K562 (cell line): ENCODE measurements at regions not wholly inside any gene's neighbourhood (a gene's known extent, or its start where the extent isn't known, plus 50 kb on each side); places are given as distances from the start of the nearest gene placed in this dataset.

ENCODE experiments used
- ATAC-seq: fragments of 200-7000 bp; cut with Tn5 transposase; 3 replicates; pipeline ENCODE4 v1.9.1; 2020; ENCODE audit warnings: moderate library complexity
- BruUV-seq: library from RNA; stranded (reverse); fragments of 400-500 nt; replicated peaks from 2 replicates; lab custom pipeline; 2021; lab: Mats Ljungman, UMichigan
- CTCF ChIA-PET: fragments of 300-600 bp; formaldehyde crosslinking; extraction: SDS; loops from one replicate; lab custom pipeline; 2021; ENCODE audit warnings: low intra/inter-chr PET ratio; lab: Yijun Ruan, JAX
- POLR2A ChIA-PET: fragments of 300-600, 350-650 bp; sonication (Branson Sonifier 250); formaldehyde crosslinking; extraction: SDS; loops from one replicate; lab custom pipeline; 2021; ENCODE audit warnings: antibody characterized with exemption, inconsistent platforms; lab: Yijun Ruan, JAX
- DNase-seq, 4 experiments: peaks; one replicate each; pipeline versions ENCODE4 v3.0.0 to v3.0.0-alpha.2; 2011 to 2018; ENCODE audit warnings: low spot score in 3 of 4, mixed read lengths in 3 of 4; ENCODE audit errors: extremely low read depth in 1 of 4
- FAIRE-seq: peaks from 2 replicates; lab custom pipeline; 2011; peaks lifted over from hg19 to GRCh38; lab: Jason Lieb, UNC
- H2AFZ ChIP-seq: 2 replicates; pipeline ENCODE4 v1.6.0; 2011; ENCODE audit warnings: low read depth, low read length, control low read depth, inconsistent platforms
- H3K27ac ChIP-seq: fragments of 200-600 bp; 3 replicates; pipeline ENCODE4 v1.8.0; 2011; ENCODE audit warnings: low read depth, mild to moderate bottlenecking, control low read depth, inconsistent platforms, low read length, moderate library complexity, mixed read lengths; ENCODE audit errors: extremely low read depth
- H3K27me3 ChIP-seq, 2 experiments: fragments of 300-600 bp in 1 of 2; 2 replicates in 1 of 2; 3 replicates in 1 of 2; pipeline versions ENCODE4 v1.6.0 to v1.8.0; 2011; ENCODE audit warnings: inconsistent platforms in 2 of 2, low read length in 2 of 2, mild to moderate bottlenecking in 1 of 2, mixed read lengths in 1 of 2, moderate library complexity in 1 of 2; ENCODE audit not compliant: control insufficient read depth in 2 of 2, insufficient read depth in 2 of 2
- H3K36me3 ChIP-seq: fragments of 300-600 bp; 3 replicates; pipeline ENCODE4 v1.8.0; 2011; ENCODE audit warnings: mild to moderate bottlenecking, low read length, inconsistent platforms; ENCODE audit not compliant: control insufficient read depth, insufficient read depth
- H3K4me1 ChIP-seq, 2 experiments: fragments of 200-600 bp in 1 of 2; replicated peaks in 1 of 2; 2 replicates in 1 of 2; 3 replicates in 1 of 2; pipeline versions ENCODE4 v1.5.1 to v1.8.0; 2011; ENCODE audit warnings: inconsistent platforms in 2 of 2, low read length in 2 of 2, mild to moderate bottlenecking in 1 of 2, mixed read lengths in 1 of 2, moderate library complexity in 1 of 2; ENCODE audit not compliant: control insufficient read depth in 2 of 2, insufficient read depth in 2 of 2
- H3K4me2 ChIP-seq: 2 replicates; pipeline ENCODE4 v1.6.1; 2011; ENCODE audit warnings: low read length, control low read depth, inconsistent platforms, mixed read lengths; ENCODE audit not compliant: insufficient read depth
- H3K4me3 ChIP-seq: fragments of 200-600 bp; sonication (generic), shearing (Covaris generic); 2 replicates; pipeline ENCODE4 v1.5.1; 2016; ENCODE audit warnings: control low read depth, inconsistent platforms
- H3K79me2 ChIP-seq: fragments of 200-600 bp; 3 replicates; pipeline ENCODE4 v1.8.0; 2011; ENCODE audit warnings: low read length, inconsistent platforms; ENCODE audit not compliant: control insufficient read depth, insufficient read depth
- H3K9ac ChIP-seq, 2 experiments: 2 replicates each; pipeline versions ENCODE4 v1.6.0 to v1.6.1; 2011; ENCODE audit warnings: low read depth in 2 of 2, low read length in 2 of 2, control low read depth in 1 of 2, inconsistent platforms in 1 of 2, mild to moderate bottlenecking in 1 of 2, mixed read lengths in 1 of 2; ENCODE audit not compliant: insufficient read depth in 1 of 2
- H3K9me1 ChIP-seq: one replicate; pipeline ENCODE4 v1.6.0; 2011; ENCODE audit warnings: inconsistent platforms, mild to moderate bottlenecking, low read length, moderate library complexity; ENCODE audit not compliant: control insufficient read depth, insufficient read depth
- H3K9me3 ChIP-seq: replicated peaks from 2 replicates; pipeline ENCODE4 v1.5.1; 2011; ENCODE audit warnings: low read depth, low read length, inconsistent platforms; ENCODE audit not compliant: control insufficient read depth, insufficient read depth
- H4K20me1 ChIP-seq: replicated peaks from 2 replicates; pipeline ENCODE4 v1.6.1; 2011; ENCODE audit warnings: low read length, inconsistent platforms, mixed read lengths; ENCODE audit not compliant: control insufficient read depth, insufficient read depth
- CBFA2T2 ChIP-seq: fragments of 450-650 bp; conservative IDR thresholded peaks from 2 replicates; pipeline ENCODE4 v1.6.1; 2017; ENCODE audit warnings: mild to moderate bottlenecking
- CEBPB ChIP-seq: fragments of 450-650 bp; IDR thresholded peaks from 2 replicates; pipeline ENCODE4 v1.6.1; 2016; ENCODE audit warnings: missing genetic modification characterization, missing compliant biosample characterization
- CHD2 ChIP-seq: IDR thresholded peaks from 2 replicates; pipeline ENCODE4 v1.6.1; 2011; ENCODE audit warnings: low read depth, low read length
- EGR1 ChIP-seq: fragments of 450-650 bp; conservative IDR thresholded peaks from 2 replicates; pipeline ENCODE4 v1.6.1; 2017; ENCODE audit warnings: mild to moderate bottlenecking
- FOXA3 ChIP-seq, 2 experiments: fragments of 450-650 bp in 1 of 2; sonication (generic) in 1 of 2; formaldehyde crosslinking; IDR thresholded peaks in 1 of 2; conservative IDR thresholded peaks in 1 of 2; 2 replicates each; pipeline versions ENCODE4 v1.4.0 to v1.8.0; 2020 to 2022; ENCODE audit warnings: mild to moderate bottlenecking in 2 of 2, missing genetic modification reagents in 1 of 2
- FOXM1 ChIP-seq, 2 experiments: fragments of 450-650 bp in 1 of 2; sonication (generic) in 1 of 2; formaldehyde crosslinking in 1 of 2; IDR thresholded peaks; 2 replicates each; pipeline versions ENCODE4 v1.6.1 to v1.9.0; 2017 to 2022; ENCODE audit warnings: low read depth in 2 of 2, mild to moderate bottlenecking in 2 of 2, missing genetic modification reagents in 1 of 2, moderate library complexity in 1 of 2
- HDAC1 ChIP-seq, 2 experiments: fragments of 450-650 bp; IDR thresholded peaks; 2 replicates each; pipeline ENCODE4 v1.6.1; 2016 to 2017; ENCODE audit warnings: inconsistent platforms in 1 of 2, mild to moderate bottlenecking in 1 of 2, moderate library complexity in 1 of 2
- HNRNPUL1 ChIP-seq: fragments of 200-400 bp; formaldehyde crosslinking; IDR thresholded peaks from 2 replicates; pipeline ENCODE4 v1.6.1; 2017; ENCODE audit warnings: low read length
- PYGO2 ChIP-seq: fragments of 450-650 bp; IDR thresholded peaks from 2 replicates; pipeline ENCODE4 v1.6.1; 2016; ENCODE audit warnings: mild to moderate bottlenecking, missing genetic modification characterization, moderate library complexity, missing compliant biosample characterization
- TBP ChIP-seq: optimal IDR thresholded peaks from 2 replicates; pipeline ENCODE3; 2011; ENCODE audit warnings: low read depth, low read length, improper control_type of control experiment
- ZNF324 ChIP-seq: fragments of 250-450 bp; sonication (Bioruptor Pico); IDR thresholded peaks from 2 replicates; pipeline ENCODE4 v1.4.0; 2020; ENCODE audit warnings: mild to moderate bottlenecking
- ZNF347 ChIP-seq: fragments of 450-650 bp; formaldehyde crosslinking; IDR thresholded peaks from 2 replicates; pipeline ENCODE4 v1.4.0; 2020; ENCODE audit warnings: low read depth, mild to moderate bottlenecking, moderate library complexity
- WGBS: fragments of 100-300 bp; shearing (Covaris generic); methylation state at CpG from one replicate; pipeline ENCODE4 v1.1.6; 2016; ENCODE audit warnings: low coverage, mixed read lengths; ENCODE audit not compliant: insufficient coverage; ENCODE audit errors: missing lambda C conversion rate; 5-methylcytosine and 5-hydroxymethylcytosine counted together
- in situ Hi-C: fragments of 300-500 bp; cut with MboI; formaldehyde crosslinking; loops from 4 replicates; pipeline ENCODE4 v1.15.0; 2018; ENCODE audit warnings: inconsistent platforms, mixed read lengths
- intact Hi-C: fragments of 100-400 bp; cut with micrococcal nuclease; formaldehyde crosslinking; loops from 2 replicates; pipeline ENCODE4 v1.14.2; 2022
- TF ChIP-seq, protein P1 (sequence below): fragments of 450-650 bp; IDR thresholded peaks from 2 replicates; pipeline ENCODE4 v1.6.1; 2016; ENCODE audit warnings: low read depth, mild to moderate bottlenecking, moderate library complexity
- TF ChIP-seq, protein P2 (sequence below): fragments of 450-650 bp; IDR thresholded peaks from 2 replicates; pipeline ENCODE4 v1.6.1; 2018; ENCODE audit warnings: mild to moderate bottlenecking, low read depth; ENCODE audit not compliant: partially characterized antibody
- TF ChIP-seq, protein P3 (sequence below): fragments of 250-450 bp; sonication (Bioruptor Pico); IDR thresholded peaks from 2 replicates; pipeline ENCODE4 v1.5.0; 2020; ENCODE audit warnings: mild to moderate bottlenecking
- TF ChIP-seq, protein P4 (sequence below): fragments of 250-450 bp; sonication (Bioruptor Pico); IDR thresholded peaks from 2 replicates; pipeline ENCODE4 v1.5.0; 2021; ENCODE audit warnings: mild to moderate bottlenecking, moderate library complexity

DNA sequence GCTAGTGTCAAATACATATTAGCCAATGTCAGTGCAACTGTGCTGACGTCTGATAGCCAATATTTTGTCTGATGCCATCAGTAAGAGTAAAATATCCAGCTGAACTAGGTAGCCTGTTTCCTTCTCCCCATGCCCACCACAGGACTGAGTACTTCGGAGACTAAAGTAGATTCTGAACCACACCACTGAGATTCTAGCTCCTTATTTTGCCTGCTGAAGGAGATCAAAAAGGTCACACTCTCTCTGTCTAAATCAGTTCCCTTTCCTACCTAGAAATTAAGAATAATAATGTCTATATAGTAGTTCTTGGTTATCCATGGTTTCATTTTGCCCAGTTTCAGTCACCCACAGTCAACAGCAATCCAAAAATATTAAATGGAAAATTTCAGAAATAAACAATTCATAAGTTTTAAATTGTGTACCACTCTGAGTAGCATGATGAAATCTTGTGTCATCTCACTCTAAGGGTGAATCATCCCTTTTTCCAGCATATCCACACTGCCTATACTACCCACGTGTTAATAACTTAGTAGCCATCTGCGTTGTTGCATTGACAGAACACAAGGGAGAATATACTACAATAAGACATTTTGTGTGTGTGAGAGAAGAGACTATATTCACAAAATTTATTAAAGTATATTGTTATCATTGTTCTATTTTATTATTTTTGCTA is 1043.3 kb upstream of the PIK3C3 start:
- Histone ChIP-seq H3K9me1 (no peaks in the 10 kb centered on the region), H3K27ac (no peak overlapping the region), H2AFZ (no peak overlapping the region), H4K20me1 (no peaks in the 10 kb centered on the region), H3K36me3 (no peaks in the 10 kb centered on the region), H3K9me3 (no peaks in the 10 kb centered on the region; the same call in 1 of the 2 replicates), H3K9ac (no peak overlapping the region), H3K4me2 (no peak overlapping the region), H3K27me3 (no peaks in the 10 kb centered on the region), H3K4me1 (no peaks in the 10 kb centered on the region), H3K79me2 (no peaks in the 10 kb centered on the region), H3K4me3 (no peak overlapping the region)
- no peak for DNase-seq
- POLR2A ChIA-PET, result no interaction called here
- WGBS, result 0% methylated on average over 4 of the region's 4 CpGs
- in situ Hi-C loops (no loop called here), intact Hi-C loops (no loop called here)
- no peak for FAIRE-seq
- no peak for ATAC-seq
- no TSS peak for BruUV-seq
- CTCF ChIA-PET, result no interaction called here
- TF ChIP-seq, protein P1, sequence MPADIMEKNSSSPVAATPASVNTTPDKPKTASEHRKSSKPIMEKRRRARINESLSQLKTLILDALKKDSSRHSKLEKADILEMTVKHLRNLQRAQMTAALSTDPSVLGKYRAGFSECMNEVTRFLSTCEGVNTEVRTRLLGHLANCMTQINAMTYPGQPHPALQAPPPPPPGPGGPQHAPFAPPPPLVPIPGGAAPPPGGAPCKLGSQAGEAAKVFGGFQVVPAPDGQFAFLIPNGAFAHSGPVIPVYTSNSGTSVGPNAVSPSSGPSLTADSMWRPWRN, result no peak
- no peak for TF ChIP-seq CBFA2T2
- TF ChIP-seq, protein P2, sequence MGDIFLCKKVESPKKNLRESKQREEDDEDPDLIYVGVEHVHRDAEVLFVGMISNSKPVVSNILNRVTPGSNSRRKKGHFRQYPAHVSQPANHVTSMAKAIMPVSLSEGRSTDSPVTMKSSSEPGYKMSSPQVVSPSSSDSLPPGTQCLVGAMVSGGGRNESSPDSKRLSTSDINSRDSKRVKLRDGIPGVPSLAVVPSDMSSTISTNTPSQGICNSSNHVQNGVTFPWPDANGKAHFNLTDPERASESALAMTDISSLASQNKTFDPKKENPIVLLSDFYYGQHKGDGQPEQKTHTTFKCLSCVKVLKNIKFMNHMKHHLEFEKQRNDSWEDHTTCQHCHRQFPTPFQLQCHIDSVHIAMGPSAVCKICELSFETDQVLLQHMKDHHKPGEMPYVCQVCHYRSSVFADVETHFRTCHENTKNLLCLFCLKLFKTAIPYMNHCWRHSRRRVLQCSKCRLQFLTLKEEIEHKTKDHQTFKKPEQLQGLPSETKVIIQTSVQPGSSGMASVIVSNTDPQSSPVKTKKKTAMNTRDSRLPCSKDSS, result no peak
- TF ChIP-seq CEBPB (tag), result no peak
- TF ChIP-seq, protein P3, sequence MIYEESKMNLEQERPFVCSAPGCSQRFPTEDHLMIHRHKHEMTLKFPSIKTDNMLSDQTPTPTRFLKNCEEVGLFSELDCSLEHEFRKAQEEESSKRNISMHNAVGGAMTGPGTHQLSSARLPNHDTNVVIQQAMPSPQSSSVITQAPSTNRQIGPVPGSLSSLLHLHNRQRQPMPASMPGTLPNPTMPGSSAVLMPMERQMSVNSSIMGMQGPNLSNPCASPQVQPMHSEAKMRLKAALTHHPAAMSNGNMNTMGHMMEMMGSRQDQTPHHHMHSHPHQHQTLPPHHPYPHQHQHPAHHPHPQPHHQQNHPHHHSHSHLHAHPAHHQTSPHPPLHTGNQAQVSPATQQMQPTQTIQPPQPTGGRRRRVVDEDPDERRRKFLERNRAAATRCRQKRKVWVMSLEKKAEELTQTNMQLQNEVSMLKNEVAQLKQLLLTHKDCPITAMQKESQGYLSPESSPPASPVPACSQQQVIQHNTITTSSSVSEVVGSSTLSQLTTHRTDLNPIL (CRISPR knock-in tag), result 0 out of 2 replicates have a peak, but pooled peaks have one; percentile 23
- no peak for TF ChIP-seq EGR1
- no peak for TF ChIP-seq FOXA3 (CRISPR knock-in tag; conservative IDR thresholded peaks at IDR 0.05 in 1 of 2, IDR thresholded peaks at IDR 0.05 in 1 of 2)
- no peak for TF ChIP-seq HDAC1 (IDR thresholded peaks at IDR 0.05)
- TF ChIP-seq FOXM1 (IDR thresholded peaks at IDR 0.05; ENCODE audit: low read depth), result no peak
- TF ChIP-seq FOXM1 (CRISPR knock-in tag; IDR thresholded peaks at IDR 0.05; ENCODE audit: low read depth), result no peak
- no peak for TF ChIP-seq ZNF324
- TF ChIP-seq TBP, result no peak
- TF ChIP-seq, protein P4, sequence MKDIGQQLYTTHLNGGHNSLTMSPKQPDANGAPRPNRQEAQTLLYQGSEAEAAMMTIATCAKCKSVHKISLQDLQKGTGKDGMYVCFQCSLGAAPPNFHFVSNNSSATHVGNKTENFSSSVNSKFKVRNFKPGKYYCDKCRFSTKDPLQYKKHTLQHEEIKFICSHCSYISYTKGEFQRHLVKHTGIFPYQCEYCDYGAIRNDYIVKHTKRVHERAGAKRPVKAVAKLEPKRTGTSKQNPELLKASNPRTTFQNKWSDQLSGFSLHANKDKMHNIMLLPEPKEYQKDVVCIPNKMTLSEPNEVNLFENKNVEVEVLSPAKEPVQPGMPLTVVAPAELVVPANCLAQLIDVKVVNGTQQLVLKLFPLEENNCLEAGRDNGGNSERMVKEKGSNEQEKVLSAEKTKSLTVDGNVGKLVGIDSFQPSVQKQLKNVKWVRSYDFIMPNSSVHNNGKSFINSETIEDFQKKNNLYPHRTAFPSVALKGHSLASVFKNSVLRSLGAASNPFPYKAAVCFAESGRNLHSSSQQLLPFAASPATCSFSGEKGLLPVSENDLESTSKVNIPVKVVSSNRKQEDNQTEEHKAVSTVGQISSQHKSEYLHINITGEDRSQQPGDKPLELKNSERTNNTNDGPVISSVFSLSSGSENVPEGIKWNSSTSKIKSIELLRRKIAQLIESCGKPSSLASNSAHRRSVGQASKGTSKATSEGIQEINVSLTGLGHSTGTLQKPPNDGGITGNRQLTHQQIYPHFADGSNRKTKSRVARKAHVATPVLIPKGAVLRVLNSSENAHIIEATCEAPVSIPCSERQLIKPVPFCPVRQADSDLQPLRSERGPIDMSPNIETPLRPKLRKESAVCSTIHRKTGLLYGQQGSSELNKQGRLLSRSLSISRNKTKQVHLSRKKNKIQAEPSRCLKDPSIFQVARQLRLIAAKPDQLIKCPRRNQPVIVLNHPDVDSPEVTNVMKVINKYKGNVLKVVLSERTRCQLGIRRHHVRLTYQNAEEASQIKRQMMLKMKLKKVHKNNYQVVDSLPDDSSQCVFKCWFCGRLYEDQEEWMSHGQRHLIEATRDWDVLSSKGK (CRISPR knock-in tag), result no peak
- TF ChIP-seq PYGO2 (tag), result no peak
- no peak for TF ChIP-seq CHD2
- TF ChIP-seq HNRNPUL1, result no peak
- no peak for TF ChIP-seq ZNF347 (CRISPR knock-in tag)
